GM18508 (cell line): ENCODE measurements at regions not wholly inside any gene's neighbourhood (a gene's known extent, or its start where the extent isn't known, plus 50 kb on each side); places are given as distances from the start of the nearest gene placed in this dataset.

ENCODE experiments used
- ATAC-seq: cut with Tn5 transposase; IDR thresholded peaks from one replicate; pipeline ENCODE4 v1.9.1; 2021; ENCODE audit warnings: moderate number of reproducible peaks; ENCODE audit not compliant: insufficient read depth, unreplicated experiment

DNA sequence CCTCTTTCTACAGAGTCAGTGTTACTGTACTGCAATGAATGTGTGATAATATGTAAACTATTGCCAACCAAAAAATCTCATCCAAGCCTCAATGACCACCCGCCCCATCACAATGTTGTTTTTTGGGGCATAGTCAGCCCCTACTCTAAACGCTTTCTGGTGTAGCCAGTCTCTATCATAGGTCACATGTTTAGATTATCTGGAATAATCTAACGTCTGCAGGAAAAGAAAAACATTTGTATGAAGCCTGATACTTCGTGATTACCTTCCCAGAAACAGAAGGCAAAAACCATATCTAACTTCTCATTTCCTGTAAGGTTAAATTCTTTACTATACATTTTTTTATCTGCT is 1331.8 kb upstream of the GBE1 start:
- ATAC-seq = no peak

DNA sequence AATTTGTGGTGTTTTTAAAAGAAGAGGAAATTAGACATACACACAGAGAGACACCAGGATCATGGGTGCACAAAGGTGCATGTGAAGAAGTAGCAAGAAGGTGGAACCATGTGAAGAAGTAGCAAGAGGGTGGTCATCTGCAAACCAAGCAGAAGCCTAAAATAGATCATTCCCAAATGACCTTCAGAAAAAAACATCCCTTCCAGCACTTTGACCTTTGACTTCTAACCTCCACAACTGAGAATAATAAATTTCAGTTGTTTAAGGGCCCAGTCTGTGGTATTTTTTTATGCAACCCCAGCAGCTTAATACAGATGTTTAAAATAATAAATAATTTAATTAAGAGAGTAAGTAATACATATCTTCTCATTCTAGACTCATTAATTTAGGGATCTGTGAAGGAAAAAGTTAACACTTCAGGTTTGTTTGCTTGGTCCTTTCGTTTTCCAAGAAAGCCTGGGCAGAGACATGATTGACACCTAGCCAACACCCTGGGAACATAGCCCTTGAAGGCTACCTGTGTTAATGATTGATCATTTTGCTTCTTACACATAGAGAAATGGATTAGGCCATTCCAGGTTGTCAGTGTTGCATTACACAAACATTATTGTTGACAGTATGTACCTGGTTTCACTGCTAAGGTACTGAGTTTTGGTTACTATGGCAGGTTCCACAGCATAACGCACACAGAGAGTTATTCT is 1331.2 kb upstream of the GBE1 start:
- ATAC-seq = no peak

DNA sequence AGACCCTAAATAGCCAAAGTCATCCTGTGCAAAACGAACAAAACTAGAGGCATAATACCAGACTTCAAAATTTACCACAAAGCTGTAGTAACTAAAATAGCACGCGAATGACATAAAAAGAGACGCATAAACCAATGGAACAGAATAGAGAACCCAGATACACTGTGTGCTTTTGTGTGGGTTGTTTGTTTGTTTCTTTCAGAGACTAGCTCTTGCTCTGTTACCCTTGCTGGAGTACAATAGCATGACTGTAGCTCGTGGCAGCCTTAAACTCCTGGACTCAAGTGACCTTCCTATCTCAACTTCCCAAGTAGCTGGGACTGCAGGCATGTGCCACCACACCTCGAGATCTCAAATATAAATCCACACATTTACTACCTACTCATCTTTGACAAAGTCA is 1314.6 kb upstream of the GBE1 start:
- ATAC-seq = no peak

DNA sequence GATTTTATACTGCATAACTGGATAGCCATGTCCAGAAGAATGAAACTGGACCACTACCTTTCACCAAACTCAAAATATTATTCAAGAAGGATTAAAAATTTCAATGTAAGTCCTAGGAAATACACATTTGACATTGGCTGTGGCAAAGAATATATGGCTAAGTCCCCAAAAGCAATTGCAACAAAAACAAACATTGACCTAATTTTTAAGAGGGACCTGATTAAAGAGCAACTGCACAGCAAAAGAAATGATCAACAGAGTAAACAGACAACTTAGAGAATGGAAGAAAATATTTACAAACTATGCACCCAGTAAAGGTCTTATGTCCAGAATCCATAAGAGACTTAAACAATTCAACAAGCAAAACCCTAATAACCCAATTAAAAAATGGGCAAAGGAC is 1313.0 kb upstream of the GBE1 start:
- ATAC-seq = no peak

DNA sequence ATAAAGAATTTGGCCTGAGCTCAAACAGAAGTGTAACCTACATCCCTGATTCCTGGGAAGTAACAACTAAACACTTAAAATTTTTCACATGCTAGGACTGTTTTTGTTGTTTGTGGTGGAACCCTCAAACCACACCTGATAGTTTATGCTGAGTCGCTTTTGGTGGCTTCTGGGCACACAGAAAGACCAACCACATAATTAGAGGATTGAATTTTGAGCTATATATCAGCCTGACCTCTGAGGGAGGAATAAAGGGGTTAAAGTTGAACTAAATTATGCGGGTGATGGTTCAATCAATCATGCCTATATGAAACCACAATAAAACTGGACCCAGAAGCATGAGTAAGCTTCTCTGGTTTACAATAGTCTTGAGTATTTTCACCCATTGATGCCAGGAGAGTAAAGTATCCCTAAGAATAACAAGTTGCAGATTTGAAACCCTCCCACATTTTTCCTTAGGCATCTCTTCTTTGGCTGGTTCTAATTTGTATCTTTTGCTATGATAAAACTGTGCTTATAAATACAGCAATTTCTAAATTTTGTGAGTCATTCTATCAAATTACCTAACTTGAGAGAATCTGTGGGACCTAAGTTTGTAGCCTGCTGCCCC is 1304.5 kb upstream of the GBE1 start:
- no peak for ATAC-seq

DNA sequence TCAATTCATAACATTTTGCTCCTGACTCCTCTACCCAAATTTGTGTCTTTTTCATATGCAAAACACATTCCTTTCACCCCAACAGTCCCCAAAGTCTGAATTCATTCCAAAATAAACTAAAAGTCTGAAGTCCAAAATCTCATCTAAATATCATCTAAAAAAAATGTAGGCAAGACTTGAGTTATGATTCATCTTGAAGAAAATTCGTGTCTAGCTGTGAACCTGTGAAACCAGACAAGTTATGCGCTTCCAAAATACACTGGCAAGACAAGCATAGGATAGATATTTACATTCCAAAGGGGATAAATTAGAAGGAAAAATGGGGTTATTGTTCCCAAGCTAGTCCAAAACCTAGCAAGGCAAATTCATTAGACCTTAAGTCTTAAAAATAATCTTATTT is 1302.0 kb upstream of the GBE1 start:
- ATAC-seq = no peak

DNA sequence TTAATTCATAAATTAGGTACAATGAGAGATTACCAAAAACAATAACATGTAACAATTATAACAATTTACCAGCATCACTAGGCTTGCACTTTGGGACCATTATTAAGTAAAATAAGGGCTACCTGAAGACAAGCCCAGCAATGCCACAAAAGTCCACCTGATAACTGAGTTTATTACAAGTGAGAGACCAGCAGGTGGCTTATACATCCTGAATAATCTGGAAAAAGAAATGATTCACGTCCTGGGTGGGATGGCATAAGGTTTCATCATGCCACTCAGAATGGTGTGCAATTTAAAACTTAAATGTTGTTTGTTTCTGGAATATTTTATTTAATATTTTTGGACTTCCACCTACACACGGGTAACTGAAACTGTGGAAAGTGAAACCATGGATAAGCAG is 1287.1 kb upstream of the GBE1 start:
- ATAC-seq = no peak

DNA sequence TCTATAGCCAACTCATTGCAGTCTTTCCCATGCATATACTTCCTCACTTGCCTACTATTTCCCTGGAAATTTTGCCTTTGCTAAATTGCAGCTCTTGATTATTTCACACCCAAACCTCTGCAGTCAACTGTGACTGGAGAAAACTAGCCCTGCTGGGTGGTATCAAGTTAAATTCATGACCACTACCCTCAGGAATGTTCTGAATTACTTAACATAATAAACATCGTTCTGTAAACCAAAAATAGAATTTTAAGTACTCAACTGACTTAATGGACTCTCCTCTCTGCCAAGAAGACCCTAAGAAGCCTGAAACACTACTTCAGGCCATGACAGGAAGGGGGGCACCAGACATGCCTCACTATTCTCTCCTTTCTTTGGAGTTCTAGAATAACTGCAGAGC is 1278.0 kb upstream of the GBE1 start:
- no peak for ATAC-seq

DNA sequence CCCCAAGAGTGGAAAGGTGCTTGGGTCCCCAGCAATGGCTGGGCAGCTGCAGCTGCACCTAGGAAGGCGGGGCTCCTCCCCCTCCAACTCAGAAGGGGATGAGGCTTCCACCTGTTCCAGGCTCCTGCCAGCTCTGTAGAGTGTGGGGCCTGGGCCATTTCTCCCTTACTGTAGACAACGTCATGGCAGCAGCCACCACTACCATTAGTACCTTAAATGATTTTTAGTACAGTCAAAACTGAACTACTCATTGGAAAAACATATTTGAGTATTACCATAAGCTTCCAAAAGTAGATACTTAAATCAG is 1274.2 kb upstream of the GBE1 start:
- no peak for ATAC-seq

DNA sequence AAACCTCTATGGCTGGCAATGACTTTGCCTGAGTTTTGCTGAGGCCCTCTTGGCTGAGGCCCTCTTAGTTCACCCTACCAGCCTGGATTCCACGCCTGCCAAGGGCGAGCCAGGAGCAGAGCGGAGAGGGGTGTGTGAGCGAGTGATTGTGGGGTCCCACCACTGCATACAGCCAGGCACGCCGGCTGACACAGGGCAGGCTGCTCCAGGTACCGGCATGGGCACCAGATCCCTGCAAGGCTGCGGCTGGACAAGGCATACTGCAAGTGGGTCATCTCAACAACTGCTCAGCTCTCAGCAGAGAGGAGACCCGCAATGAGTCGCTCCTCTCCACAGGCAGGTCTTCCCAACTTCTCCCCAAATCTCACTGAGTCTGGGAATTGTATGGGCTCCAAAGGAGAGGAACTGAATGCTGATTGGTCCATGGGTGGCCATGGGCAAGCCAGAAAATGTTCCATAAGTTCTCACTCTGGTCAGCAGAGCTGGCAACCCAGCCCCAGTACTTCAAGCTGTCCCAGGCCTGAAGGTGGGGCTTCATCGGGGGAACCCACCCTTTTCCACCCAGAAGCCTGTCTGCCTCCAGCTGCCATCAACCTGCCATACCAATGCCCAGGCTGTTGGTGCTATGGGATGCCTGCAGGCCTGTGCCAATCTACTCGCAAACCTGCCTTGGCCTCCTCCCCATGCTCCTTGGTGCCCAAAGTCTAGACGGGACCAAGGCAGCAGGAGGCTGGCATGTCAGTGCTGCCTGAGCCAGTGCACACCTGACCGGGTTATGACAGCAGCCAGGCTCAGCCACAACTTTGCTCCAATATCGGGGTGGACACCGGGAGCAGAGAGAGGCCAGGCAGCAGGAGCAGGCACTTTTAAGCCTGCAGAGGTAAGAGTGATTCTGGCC is 1273.6 kb upstream of the GBE1 start:
- ATAC-seq = no peak

DNA sequence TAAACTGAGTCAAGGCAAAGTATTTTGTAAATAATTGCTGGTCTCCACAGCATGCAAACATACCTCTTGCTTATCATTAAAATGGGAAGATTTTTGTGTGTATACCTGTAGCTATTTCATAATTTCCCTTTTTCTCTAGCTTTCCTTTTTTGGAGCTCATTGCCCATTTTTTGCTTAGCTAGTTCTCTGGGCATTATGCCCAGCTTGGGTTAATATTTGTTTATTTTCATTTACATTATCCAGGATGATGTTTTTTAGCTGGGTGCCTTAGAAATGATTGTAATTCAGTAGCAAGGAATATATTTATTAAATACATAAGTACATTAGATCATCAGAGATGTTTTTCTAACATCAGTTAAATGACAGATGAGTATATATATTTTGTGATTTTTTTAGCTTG is 1271.7 kb upstream of the GBE1 start:
- no peak for ATAC-seq

DNA sequence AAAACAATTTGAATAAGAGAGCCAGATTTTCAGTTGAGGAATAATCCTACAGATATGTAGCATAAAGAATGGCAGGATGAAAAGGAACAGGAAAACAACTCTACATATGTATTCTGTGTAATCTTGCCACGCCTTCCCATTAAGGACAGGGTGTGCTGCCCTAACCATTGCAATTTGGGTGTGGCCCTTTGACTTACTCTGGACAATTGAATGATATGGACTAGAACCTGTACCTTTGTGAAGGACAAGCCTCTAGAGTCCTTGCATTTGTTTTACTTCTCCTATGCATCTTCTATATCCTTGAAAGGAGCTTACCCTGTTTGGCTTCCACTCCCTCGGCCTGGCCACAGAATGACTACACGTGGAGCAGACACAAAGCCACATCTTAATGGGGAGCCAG is 1261.6 kb upstream of the GBE1 start:
- no peak for ATAC-seq

DNA sequence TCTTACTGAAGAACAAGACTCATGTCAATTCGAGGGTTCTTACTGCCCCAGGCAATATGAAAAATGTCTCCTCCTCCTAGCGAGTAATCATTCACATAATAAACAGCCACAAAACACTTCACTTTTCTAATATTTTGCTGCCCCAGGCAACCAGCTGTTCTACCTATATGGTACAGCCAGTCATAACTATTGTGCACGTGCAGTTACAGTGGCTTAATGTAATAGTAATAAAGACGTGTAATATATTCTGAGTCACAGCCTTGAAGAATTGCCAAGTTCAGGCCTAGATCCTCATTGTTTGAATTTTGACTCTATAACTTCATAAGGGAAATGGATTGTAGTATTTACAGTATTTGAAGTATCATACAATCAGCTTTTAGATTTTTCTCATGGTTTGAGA is 1250.0 kb upstream of the GBE1 start:
- no peak for ATAC-seq

DNA sequence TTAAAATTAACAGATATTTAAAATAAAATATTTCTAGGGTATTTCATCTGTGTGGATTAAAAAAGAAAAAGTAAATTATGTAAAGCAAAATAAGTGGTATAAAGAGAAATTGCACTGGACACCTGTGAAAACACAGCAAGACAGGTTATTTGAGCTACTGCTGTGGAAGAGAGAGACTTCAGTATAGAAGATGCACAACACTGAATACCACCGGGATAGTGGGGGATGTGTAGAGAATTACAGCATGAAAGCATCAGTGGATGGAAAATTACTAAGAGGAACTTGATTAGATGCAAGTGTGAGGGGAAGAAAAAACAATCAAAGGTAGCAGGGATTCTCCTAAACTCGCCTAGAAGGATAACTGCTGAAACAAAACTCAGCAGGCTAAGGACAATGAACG is 1242.5 kb upstream of the GBE1 start:
- ATAC-seq = no peak

DNA sequence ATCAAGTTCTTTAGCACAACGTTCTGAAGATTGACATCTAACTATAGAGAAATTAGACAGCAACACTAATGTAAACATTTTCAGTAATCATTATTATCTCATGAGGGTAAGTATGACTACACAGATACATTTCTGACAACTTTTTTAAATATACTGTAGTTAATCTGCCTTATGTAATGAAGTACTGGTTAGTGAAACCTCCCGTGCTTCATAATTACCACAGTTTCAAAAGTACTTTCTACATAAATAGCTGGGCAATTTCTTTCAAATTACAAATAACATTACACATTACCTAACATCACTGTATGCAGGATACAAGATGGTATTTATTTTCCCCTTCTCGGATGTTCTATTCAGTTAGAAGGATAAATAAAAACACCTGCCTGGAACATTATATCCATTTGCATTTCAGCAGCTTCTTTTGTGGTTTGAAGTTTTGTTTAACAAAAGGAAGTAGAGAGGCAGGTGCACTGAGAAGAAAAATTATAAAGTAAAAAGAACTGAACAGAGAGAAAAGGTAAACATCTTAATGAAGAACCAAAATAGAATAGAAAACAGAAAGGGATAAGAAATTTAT is 1241.5 kb upstream of the GBE1 start:
- no peak for ATAC-seq

DNA sequence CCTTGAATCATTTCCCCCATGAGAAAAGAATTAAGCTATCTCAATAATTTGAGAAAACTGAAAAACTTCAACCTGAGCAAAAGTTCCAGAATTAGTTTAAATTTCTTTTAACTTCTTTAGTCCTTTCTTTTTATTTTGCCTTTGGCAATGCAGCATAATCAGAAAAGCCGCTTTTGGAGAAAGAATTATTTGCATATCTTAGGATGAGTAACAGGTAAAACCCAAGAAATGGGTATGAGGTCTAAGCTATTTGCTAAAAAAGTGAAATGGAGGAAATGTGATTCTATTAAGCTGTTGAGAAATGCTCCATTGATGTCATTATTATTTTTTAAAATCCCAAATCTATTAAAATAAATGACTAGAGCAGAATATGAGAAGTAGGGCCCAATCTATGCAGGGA is 1238.3 kb upstream of the GBE1 start:
- no peak for ATAC-seq

DNA sequence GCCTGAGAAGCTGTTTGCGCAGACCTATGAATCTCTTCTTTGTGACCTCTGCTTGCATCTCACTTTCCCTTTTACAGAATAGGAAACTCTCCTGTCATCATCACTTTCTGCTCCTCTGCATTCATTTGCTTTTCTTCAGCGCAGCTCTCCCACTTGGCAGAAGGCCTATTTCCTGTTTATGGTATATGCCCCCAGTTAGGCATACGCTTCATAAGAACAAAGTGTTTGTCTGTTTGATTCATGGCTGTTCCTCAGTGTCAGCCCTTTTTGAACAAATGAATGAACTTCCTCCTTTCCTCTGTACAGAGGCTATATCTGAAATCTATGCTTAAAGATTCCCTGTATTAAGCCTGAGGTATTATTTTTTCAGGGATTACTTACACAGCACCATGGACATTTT is 1216.9 kb upstream of the GBE1 start:
- ATAC-seq = no peak

DNA sequence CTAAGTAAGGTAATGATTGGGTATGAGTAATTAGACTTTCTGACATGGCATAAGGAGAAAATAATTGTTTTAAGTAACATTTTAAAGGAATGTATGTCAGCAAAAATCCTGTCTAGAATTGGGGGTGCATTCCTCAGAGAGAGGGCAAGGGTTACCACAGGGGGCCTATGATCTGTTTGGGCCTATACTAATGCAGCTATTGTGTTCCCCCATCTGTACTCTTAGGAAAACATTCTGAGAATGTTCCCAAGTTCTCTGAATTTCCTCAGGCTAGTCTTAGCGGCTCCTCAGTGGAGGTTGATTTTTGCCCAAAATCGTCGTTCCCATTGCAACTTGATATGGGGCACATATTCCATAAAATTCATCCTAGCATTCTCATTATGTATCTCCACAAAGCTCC is 1216.4 kb upstream of the GBE1 start:
- no peak for ATAC-seq

DNA sequence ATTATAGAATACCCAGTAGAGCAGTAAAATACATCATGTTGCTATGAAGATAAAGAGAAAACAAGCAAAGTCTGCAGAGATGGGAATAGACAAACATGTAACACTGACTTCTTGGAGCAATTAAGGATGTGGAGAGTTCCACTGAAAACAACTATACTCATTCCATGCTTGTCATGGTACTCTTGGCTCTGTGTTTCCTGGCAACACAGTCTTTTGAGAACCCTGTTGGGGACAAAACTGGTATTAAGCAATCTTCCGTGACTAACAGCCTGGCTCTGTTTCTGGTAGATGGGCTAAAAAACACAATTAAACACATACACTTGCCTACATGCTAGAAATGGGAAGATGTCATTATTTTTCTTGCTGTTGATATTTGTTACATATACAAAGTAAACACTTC is 1212.3 kb upstream of the GBE1 start:
- no peak for ATAC-seq

DNA sequence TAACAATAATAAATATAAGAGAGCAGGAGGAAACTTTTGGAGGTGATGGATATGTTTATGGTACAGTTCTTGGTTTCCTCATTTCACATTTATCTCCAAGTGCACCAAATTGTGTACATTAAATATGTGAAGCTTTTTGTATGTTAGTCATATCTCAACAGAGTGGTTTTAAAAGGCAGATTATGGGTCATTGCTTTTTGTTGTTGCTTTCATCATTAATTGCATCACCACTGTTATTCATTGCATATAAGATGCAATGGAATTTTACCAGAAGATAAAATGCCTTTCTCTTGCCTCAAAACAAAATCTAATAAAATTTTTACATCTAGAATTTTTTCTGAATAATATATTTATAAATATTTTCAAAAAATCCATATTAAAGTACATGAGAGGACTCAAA is 1198.9 kb upstream of the GBE1 start:
- no peak for ATAC-seq

DNA sequence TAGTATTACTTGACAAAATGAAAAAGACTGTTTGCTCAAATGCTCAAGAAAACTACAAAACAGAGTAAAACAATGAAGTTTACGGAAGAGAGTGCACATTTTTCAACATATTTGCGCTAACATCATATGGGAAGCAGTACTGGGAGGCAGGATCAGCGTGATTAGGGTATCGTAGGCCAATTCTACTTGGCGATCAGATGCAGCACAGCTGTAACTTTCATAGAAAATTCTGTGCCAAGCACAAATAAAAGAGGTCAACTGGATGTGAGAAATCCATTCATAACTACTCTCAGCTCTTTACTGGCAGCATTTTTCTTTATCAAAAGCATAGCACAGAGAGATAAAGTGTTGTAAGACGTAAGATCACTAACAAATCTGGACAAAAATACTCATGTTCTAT is 1196.3 kb upstream of the GBE1 start:
- no peak for ATAC-seq
